GM19328 (cell line): ENCODE measurements at regions not wholly inside any gene's neighbourhood (a gene's known extent, or its start where the extent isn't known, plus 50 kb on each side); places are given as distances from the start of the nearest gene placed in this dataset.
"Not testable (repeated sequence)": the region's sequence is repeated elsewhere in the genome, so short reads cannot be mapped to it uniquely, and the experiment has no call there.

ENCODE experiments used
- ATAC-seq: cut with Tn5 transposase; IDR thresholded peaks from one replicate; pipeline ENCODE4 v1.9.1; 2021; ENCODE audit warnings: mild to moderate bottlenecking, moderate library complexity; ENCODE audit not compliant: unreplicated experiment

DNA sequence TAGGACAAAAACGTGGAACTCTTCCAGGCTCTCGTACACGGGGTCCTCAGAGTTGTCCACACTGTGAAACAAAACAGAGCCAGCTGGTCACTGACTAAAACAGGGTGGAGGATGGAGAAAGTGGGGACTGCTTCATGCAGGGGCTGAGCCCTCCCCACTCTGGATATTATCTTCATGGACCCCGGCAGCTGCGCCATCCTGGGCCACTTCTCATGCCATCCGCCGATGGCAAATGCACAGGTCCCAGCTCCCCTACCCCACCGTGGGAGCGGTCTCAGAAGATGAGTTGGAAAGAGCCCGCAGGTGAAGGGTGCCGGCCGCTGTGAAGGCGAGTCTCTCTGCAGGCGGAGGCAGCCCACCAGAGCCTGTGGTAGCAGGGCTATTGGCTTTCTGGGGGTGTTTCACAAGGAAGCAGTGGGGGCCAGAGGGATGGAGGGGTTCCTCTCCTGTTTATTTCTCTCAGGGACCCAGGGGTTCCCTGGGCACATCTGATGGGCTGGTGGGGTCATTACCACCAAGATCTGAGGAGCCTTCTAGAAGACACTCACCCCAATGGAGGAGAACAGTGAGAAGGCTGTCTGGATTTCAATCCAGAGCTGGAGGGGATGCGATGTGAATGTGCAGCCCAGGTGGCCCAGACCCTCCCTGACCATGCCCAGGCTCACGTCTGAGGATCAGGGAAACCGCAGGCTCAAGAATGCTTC is 177.3 kb downstream of the KLF13 start:
- ATAC-seq: no peak

DNA sequence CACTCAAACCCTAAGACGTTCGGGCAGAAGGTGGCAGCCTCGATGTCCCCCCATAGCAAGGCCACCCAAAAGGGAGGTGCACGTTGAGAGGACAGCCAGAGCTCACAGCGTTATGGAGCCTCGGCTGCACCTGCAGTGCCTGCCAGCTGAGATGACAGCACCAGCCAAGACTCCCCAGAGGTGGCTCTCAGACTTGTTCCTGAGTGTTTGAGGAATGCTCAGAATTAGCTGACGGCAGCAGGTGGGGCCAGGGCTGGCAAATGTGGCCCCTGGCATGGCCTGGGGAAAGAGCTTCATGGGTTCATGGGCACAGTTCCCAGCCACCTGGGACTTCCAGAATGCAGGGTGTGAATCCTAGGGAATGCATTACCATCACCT is 177.8 kb downstream of the KLF13 start:
- ATAC-seq: no peak

DNA sequence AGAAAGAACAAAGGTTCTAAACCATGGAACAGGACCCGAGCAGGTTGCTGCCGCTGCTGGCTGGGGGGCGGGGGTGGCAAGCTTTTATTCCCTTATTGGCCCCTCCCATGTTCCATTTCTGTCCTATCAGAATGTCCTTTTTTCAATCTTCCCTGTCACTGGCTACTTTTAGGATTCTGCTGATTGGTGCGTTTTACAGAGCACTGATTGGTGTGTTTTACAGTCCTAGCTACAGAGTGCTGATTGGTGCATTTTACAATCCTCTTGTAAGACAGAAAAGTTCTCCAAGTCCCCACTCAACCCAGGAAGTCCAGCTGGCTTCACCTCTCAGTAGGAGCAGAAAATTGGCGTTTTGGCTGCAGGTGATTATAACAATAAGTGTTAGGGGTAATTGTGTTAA is 180.9 kb downstream of the KLF13 start:
- ATAC-seq: not testable (repeated sequence)

DNA sequence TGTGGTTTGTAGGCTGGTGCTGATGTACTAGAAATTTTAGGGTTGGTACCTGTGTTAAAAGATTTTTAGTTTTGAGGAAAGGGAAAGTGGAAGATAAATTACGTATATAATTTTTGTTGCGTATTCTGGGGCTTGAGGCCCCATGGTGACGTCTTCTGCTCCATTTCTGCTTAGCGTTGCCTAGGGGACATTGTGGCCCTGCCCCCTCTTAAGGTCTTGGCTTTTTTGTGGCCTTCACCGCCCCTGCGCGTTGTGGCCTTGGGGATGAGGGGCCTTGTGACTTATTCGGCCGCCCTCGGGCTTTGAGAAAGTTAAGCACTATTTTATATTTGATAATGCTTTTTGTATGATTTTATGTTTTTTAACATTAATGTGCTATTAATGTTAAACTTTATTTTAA is 182.0 kb downstream of the KLF13 start:
- ATAC-seq: no peak

DNA sequence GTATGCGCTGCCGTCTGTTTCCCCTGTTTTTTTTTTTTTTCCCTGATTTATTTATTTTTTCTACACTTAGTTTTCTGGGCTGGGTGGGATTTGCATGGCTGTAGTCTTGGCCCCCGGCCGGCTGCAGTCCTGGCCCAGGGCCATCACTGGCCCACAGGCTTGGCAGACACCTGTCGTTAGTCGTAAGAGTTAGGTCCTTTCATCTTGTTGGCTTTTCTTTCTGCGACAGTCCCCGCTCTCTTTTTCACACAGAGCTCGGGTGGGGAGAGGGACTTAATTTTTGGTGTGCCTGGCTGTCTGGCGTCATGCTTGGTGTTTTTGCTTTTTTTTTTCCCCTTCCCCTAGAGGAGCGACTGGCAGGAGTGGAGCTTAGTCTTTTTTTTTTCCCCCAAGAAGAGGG is 183.4 kb downstream of the KLF13 start:
- no peak for ATAC-seq

DNA sequence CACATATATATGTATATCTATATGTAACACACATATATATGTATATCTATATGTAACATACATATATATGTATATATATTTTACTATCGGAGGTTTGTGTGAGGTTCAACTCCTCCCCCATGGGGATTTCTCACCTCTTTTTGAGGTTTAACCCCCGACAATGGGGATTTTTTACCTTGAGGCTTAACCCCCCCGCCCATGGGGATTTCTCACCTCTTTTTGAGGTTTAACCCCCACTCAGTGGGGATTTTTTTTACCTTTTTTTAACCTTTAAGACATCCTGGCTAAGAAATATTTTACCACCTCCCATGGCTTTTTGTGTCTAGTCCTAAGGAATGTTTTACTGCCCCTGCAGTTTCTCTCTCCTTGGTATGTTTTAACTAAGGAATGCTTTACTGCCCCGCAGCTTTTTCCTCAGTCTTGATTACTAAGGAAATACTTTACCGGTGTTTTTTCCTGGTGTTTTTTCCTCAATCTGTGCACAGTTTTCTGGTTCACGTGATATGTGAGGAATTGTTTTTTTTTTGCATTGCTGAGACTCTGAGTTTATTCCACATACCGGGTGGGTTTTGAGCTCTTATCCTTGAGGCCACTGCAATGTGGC is 185.2 kb downstream of the KLF13 start:
- no peak for ATAC-seq

DNA sequence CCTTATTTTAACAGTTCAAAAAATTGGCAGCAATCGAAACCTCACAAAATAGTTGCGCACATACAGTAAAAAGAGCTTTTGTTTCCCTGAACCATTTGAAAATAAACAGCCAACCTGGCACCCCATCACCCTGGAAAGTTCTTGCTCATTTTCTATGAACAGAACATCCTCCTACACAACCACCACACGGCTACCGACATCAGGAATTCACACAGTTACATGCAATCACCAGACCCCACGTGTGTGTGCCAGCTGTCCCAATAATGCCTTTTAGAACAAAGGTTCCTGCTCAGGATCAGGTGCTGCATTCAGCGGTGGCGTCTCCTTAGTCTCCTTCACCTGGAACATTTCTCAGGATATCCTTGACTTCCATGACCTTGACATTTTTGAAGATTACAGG is 186.5 kb downstream of the KLF13 start:
- no peak for ATAC-seq

DNA sequence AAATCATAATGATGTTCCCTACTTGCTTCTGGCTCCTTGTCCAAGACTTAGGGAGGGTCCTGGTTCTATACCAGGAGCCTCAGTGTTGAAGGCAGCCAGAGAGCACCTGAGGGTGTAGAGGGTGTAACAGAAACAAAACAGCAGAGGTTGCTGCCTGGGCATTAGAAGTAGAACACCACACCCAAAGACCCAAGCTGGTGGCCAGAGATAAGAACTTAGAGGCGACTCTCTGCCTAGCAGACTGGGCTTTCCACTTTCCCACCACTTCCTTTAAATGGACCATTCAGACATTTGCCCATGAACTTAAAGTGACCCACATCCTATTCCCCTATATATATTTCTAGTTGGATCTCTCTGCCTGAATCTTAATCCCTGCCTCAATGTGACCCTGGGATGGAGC is 189.8 kb downstream of the KLF13 start:
- ATAC-seq: no peak

DNA sequence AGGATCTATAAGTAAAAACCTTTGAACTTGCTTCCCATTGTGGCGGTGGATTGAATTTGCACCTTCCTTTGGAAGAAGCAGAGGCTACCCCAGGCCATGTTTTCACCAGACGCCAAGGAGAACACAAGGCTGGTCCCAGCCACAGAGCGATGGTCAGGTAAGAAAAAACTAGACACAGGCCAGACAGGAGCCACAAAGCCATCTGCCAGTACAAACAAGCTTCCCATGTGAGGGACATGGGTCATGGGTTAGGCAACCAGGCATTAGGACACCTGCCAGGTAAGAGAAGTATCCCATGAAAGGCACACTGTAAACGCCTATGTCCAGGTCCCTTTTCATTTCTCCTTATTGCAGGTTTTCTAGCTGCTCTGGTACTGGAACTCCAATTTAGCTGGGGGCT is 190.2 kb downstream of the KLF13 start:
- ATAC-seq: no peak

DNA sequence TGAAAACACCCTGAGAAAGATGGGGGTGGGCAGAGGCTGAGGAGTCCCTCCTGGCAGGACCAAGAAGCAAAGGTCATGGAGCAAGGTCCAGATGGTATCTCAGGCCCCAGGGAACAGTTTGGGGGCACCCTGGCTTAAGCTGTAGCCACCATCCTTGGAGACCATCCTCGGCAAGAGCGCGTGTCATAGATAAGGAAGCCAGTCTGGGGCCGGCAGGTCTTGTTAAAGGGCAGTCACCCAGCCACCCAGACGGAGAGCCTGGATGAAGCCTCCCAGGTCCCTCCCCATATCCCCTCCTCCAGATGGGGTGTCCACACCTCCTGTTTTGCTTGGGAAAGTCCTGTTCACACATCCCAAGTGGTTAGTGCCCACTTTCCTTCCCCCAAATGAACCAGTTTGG is 191.1 kb downstream of the KLF13 start:
- no peak for ATAC-seq

DNA sequence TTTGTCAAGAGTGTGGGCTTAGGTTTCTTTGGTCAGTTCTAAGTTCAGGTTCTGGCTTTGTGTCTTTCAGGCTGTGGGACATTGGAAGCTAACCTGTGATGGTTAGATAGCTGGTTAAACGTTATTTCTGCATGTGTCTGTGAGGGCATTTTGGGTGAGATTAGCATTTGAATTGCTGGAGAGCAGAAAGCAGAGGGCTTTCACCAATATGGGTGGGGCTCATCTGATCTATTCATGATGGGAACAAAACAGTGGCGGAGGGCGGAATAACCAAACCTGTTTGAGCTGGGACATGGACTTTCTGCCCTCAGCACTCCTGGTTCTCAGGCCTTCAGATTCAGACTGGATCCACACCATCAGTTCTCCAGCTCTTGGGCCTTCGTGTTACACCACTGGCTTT is 195.4 kb downstream of the KLF13 start:
- ATAC-seq: no peak

DNA sequence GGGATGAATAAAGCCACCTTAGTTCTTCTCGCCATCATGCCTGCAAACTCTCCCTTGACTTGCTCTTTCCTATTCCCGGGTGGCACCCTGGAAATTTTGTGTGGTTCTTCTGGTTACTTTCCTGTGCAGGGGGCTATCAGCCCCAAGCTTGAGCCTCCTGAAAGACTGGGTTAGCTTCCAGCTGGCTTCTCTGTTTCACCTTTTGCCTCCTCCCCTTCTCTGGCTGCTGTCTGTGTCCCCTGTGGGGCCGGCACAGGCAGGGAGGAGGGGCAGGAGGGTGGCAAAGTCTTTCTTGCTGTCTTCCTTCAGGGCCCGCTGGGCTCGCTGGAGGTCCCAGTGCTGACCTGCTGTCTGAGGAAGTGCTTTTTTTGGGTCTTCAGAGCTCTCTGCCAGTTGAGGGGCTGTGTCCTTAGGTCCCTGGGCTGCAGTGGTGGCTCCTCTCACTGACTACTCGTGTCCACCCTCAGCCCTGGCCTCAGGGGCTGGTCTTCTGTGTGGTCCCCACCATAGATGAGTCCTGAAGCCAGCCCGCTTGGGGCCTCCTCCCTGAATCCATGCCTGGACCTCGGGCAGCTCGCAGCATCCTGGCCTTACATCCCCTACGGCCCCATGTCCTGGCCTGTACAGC is 196.5 kb downstream of the KLF13 start:
- no peak for ATAC-seq

DNA sequence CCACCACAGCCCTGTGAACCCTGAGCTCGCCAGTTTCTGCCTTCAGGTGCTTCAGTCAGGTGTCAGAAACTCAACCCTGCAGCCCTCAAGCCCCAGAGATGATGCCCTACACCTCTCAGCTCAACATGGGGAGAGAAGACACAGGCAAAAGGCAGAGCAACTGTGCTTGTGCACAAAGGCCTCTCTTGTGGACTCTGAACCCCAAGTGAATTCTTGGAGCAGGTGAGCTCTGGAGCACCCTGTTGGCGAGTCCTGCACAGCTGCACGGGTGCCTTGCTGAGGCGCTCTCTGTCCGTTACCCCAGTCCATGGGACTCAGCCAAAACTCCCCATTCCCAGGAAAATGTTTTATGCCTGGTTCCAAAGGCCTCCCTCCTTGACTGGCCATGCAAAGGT is 197.0 kb downstream of the KLF13 start:
- ATAC-seq: no peak

DNA sequence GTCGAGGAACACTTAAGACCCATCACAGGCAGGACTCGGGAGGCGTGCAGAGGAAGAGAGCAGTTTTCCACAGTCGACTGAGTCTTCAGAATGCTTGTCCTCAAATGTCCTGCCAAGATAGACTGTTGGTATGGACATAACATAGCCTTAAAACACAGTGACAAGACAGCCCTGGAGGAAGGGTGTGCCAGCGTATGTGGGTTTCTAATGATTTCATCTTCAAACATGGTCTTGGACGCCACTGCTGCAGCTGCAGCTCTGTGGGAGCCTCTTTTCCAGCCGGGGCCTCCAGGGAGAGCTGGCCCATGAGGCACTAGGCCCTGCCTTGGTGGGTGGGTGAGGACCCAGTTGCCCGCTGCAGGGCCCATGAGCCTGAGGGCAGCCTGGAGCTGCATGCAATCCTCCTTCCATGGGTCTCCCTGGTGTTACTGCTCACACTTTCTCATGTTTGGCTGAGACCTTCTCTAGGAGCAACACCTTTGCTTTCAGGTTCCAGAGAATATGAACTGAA is 198.6 kb downstream of the KLF13 start:
- ATAC-seq: no peak

DNA sequence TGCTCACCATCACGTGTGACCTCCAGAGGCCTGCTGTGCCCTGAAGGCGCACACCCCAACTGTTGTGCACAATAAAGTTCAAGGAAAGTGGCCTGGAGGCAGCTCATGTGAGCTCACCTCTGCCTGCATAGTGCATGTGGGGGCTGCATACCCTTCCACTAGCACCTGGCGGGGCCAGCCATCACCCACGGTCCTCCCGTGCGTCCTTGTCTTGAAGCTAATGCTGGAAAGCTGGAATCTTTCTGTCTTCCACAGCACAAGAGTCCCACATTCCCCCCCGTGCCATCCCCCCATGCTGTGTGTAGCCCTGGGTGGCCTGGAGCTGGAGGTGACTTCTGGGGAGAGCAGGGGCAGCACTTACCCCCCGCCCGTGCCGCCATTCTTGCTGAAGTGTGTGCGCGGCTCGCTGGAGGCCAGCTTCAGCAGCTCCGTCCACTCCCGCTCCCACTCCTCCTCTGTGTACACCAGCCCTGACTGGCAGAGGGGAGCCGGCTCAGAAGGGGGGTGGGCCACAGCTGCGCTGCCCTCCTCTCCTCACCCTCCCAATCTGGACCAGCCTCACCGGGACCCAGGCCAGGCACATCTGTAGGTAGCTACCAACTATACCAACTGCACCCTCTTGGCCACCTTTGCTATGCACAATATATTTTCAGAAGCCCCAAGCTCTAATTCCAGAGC is 199.5 kb downstream of the KLF13 start:
- no peak for ATAC-seq

DNA sequence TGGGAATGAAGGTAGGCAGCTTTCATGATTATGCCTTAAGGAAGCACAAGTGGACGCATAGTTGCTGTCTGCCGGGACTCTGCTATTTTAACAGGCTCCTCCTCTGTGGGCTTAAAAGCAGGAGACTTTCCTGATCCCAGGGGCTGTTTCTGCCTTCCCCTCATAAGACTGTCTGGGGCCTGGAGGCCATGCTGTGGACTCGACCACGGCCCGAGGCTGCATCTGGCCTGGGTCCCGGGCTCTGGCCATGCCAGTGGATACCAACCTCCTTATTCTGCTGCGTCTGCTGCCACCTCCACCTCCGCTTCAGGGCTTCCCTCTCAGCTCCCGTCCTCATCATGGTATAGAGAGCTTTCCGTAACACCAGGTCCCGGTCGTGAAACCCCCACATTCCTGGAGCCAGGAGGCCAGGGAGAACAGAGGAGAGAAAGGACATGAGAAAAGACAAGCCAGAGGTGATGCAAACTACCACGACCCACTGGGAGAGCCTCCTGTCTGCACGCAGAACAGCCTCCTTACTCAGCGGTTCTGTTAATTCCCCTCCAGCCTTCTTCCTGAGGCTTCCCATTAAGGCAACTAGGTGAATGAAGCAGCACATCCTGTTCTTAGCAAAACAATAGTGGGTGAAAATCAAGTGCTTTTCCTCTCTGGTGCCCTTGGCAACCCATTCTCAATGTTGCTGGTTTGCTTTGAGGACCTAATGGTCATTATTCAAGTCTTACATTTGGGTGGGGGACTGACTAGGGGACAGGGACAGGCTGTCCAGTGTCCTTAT is 200.5 kb downstream of the KLF13 start:
- ATAC-seq: no peak

DNA sequence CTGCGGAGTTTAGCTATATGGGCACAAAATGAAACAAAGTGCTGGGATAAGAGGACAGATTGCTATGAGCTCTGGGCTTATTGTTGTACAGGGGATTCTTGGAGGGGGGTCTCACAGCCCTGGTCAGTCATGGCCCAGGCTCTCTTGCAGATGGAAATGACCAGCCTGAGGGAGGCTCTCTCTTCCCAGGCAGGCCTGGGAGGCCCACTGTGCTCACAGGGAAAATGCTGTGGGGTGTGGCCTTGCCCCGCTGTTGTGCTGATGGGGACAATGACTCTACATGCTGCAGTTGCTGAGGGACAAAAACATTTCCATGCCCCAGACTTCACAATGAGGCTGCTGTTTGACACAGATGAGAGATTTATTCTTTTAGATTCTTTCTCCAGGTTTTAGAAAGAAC is 202.2 kb downstream of the KLF13 start:
- ATAC-seq: no peak

DNA sequence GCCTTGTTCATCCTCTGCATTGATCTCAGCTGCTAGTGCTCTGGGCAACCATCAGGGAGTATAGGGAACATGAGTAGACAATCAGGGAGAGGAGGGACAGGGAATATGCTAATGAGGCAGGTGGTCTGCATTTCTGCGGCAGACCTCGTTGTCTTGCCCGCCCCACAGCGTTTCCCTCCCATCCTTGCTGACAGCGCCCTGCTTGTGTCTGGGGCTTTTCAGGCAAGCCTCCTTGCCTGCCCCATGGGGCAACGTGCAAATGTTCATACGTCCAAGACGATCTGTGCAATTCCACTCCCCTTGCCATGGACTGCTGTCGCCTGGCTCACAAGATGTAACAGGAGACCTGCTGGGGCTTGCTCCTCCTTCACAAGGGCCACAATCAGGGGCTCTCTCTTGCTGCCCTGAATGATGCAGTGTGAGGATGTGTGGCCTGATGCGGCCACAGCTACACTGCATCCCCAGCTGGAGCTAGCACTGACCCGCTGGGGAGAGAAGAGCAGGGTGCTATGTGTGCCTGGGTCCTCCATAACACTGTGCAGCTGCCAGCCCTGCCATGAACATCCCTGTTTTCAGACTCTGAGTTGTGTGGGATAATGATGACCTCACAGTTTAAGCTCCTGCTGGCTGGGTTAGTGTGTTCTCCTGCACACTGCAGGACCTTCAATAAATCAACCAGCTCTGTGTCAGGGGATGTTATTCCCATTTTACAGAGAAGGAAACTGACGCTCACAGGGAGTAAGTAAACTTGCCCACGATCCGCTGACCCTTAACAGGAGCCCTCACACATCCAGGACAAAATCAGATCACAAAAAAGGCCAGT is 211.3 kb downstream of the KLF13 start:
- ATAC-seq: no peak

DNA sequence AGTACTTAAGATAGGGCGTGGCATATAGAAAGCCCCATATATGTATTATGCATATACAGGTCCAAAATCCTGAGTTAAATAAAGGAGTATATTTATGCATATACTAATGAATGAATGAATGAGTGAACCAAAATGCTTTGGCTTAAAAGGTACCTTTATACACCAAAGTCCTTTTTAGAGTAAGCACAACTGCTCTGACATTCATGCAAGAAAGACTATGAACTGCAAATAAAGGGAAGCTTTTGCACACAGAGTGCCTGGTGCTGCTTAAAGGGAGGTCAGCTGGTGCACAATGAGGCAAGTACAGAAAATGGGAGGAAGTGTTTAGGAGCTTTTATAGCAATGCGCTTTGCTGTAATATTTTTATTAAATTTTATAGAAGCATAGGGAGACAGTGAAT is 214.0 kb downstream of the KLF13 start:
- ATAC-seq: no peak

DNA sequence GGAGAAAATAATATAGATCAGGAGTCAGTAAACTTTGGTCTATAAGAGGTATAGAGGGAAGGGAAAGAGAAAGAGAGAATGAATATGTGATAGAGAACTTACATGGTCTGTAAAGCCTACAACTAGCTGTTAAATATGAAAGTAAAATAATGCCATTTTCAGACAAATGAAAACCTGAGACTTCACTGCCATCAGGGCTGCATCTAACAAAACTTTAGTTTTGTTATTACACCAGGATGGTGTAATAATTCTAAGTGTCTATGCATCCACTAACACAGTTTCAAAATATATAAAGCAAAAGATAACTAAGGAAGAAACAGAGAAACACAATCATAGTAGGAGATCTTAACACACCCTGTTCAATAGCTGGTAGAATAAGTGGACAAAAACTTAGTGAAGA is 217.7 kb downstream of the KLF13 start:
- no peak for ATAC-seq
